T-helper 1 cell treated with Interleukin-12 subunit alpha and Interleukin-12 subunit beta and Interleukin-4 antibody, amounts not matched to agents 30 μg/mL and 1 μg/mL, for 36 hours (primary cell): ENCODE measurements at regions not wholly inside any gene's neighbourhood (a gene's known extent, or its start where the extent isn't known, plus 50 kb on each side); places are given as distances from the start of the nearest gene placed in this dataset.

ENCODE experiments used
- H3K27ac Mint-ChIP-seq: one replicate; pipeline ENCODE4 v1.8.0; 2021; ENCODE audit warnings: mild to moderate bottlenecking, mixed read lengths
- H3K27me3 Mint-ChIP-seq: one replicate; pipeline ENCODE4 v1.8.0; 2021; ENCODE audit warnings: low read depth, mixed read lengths
- H3K36me3 Mint-ChIP-seq: one replicate; pipeline ENCODE4 v1.8.0; 2021; ENCODE audit warnings: low read depth, mixed read lengths
- H3K4me1 Mint-ChIP-seq: one replicate; pipeline ENCODE4 v1.8.0; 2021; ENCODE audit warnings: low read depth, mixed read lengths
- H3K4me3 Mint-ChIP-seq: one replicate; pipeline ENCODE4 v1.8.0; 2021; ENCODE audit warnings: mild to moderate bottlenecking, moderate library complexity, mixed read lengths
- H3K9me3 Mint-ChIP-seq: one replicate; pipeline ENCODE4 v1.8.0; 2021; ENCODE audit warnings: mixed read lengths

DNA sequence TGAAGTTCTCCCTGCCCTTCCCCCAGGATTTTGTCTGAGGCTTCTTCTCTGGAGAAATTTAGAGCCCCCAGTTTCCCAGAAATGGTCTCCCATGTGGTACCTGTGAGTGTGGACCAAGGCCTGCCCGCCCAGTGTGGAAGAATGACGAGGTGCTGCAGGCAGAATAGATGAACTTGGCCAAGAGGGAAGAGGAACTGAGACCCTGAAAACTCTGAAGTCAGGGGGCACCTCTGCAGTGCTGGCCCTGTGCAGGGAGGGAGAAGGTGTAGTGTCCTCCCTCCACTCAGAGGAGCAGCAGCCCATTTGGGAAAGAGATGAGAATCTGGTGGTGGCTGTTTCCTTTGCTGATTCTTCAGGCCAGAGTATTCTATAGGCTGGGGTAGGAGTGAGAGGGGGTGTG is 115.2 kb upstream of the PCGF5 start:
- Mint-ChIP-seq H3K36me3 (no peaks in the 10 kb centered on the region), H3K27me3 (peaks cover 6% of the 10 kb centered on the region), H3K4me3 (no peak overlapping the region), H3K9me3 (peaks cover 4% of the 10 kb centered on the region), H3K27ac (no peak overlapping the region), H3K4me1 (peaks cover 1% of the 10 kb centered on the region)

DNA sequence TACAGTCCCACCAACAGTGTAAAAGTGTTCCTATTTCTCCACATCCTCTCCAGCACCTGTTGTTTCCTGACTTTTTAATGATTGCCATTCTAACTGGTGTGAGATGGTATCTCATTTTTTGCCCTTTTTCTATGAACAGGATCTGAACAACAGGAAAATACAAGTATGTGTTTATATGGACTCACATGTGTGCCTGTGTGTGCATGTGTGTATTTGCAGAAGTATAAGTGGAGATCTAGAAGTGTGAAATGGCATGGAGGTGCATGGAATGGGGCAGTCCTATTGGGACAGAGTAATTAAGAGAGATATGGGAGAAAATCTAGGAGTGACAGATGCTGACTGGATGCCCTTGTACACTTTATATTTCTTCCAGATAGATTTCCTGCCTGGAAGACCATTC is 111.6 kb upstream of the PCGF5 start:
- Mint-ChIP-seq H3K9me3 (peaks cover 4% of the 10 kb centered on the region), H3K4me1 (no peaks in the 10 kb centered on the region), H3K4me3 (no peak overlapping the region), H3K27ac (no peak overlapping the region), H3K36me3 (no peaks in the 10 kb centered on the region), H3K27me3 (peaks cover 3% of the 10 kb centered on the region)

DNA sequence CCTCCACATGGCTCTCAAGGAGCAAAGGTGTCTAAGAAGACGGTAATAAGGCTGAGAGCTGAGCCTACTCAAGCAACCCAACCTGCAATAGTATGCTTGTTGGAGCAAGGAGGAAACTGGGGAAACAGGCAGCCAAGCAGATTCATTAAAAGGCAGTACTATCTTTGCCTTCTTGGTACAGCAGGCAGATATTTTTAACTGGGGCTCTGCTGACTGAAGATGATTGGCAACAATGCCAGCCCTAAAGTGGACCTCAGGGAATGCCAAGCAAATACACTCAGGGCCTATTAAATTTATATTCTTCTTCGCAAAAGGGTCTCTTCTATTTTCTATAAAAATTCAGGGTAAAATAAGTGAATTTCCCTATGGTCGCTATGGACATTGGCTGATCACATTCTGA is 109.4 kb upstream of the PCGF5 start:
- H3K27ac Mint-ChIP-seq, result no peak overlapping the region
- H3K27me3 Mint-ChIP-seq, result no peaks in the 10 kb centered on the region
- no peaks in the 10 kb centered on the region for H3K36me3 Mint-ChIP-seq
- H3K4me3 Mint-ChIP-seq, result no peak overlapping the region
- peaks cover 4% of the 10 kb centered on the region for H3K9me3 Mint-ChIP-seq
- H3K4me1 Mint-ChIP-seq, result no peaks in the 10 kb centered on the region

DNA sequence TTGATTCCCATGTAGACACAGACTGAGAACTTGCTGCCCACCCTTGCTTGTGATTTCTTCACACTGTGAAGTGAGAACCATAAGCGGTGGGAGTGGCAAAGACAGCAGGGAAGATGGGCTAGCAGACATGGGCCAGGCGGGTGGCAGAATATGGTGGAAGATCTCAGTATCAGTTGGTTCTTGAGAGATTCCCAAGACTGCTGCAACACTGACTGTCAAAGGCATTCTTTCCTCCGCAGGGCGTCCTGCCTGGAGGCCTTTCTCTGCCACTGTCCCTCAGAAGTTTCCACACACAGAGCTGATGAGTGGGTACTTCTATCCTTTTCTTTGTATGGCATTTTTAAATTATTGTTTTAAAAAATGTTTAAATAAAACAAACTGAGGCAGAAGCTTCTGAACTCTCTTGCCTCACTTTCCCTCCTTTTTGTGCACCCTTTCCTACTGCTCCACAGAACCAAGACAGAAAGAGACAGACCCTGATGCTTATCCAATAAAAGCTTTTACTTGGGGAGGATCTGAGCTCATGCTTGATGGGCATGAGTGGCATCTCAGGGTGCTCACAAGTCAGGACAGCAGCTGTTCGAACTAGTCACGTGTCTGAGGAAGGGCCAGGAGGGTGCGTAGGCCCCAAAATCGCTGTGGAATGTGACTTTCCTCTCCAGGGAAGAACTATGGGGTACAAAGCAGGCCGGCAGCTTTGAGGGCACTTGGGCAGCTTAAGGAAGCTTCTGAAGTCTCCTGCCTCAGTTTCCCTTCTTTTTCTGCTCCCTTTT is 104.7 kb upstream of the PCGF5 start:
- Mint-ChIP-seq H3K4me1 (no peaks in the 10 kb centered on the region), H3K27me3 (no peaks in the 10 kb centered on the region), H3K4me3 (no peak overlapping the region), H3K9me3 (no peaks in the 10 kb centered on the region), H3K36me3 (no peaks in the 10 kb centered on the region), H3K27ac (no peak overlapping the region)

DNA sequence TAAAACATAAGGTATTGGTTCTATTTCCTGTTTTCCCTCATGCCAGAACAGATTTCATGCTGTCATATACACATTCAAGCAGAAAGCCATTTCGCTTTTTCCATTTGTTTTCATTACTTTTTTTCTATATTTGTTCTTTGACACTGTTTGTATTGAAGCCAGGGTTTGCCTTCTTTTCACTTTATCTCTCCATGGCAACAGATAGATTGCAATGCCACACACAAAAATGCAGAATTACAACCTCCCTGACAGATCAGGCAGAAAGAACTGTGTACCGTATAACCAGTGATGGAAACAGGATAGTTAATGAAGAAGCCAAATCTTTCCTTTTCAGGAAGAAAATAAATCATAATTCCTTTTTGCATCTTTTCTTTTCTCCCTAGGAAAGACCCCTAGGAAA is 103.0 kb upstream of the PCGF5 start:
- Mint-ChIP-seq H3K9me3 (no peaks in the 10 kb centered on the region), H3K27me3 (peaks cover under 1% of the 10 kb centered on the region), H3K4me3 (no peak overlapping the region)

DNA sequence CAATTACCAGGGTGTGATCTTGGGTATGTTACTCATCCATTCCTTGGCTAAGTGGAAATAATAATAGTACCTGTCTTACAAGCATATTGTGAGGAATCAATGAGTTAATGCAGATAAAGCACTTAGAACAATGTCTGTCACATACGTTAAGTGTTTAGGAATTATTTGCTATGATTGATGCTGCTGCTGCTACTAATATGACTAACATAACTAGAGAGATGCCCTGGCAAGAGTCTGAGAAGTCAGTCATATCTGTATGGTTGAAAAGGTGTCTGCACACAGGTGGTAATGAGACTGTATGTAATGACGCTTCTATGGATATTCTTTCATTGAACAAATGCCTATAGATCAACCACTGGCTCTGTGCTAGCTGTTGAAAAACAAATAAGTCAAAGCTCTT is 100.1 kb upstream of the PCGF5 start:
- no peak overlapping the region for H3K4me3 Mint-ChIP-seq
- no peaks in the 10 kb centered on the region for H3K9me3 Mint-ChIP-seq
- H3K36me3 Mint-ChIP-seq, result no peaks in the 10 kb centered on the region
- H3K27me3 Mint-ChIP-seq, result peaks cover 11% of the 10 kb centered on the region
- H3K27ac Mint-ChIP-seq, result no peak overlapping the region
- no peaks in the 10 kb centered on the region for H3K4me1 Mint-ChIP-seq

More for the DNA sequence above, 103.0 kb upstream of the PCGF5 start:
- Mint-ChIP-seq H3K27ac (no peak overlapping the region), H3K4me1 (no peaks in the 10 kb centered on the region), H3K36me3 (no peaks in the 10 kb centered on the region)

DNA sequence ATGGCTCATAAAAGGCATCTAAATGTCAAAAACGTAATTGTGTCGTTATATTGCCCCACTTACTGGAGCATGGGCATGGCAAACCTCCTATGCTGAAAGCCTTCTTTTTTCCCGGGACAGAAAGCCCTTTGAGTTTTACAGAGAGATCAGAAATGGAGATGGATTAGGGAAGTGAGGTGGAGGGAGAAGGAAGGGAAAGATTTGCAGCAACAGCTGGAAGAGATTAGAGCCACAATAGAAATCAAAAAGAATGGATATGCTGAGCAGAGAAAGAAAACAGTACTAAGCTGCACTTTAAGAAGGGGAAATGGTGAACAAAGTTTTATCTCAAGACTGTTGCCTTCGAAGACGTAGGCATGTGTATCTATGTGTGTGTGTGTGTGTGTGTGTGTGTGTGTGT is 97.2 kb upstream of the PCGF5 start:
- H3K36me3 Mint-ChIP-seq, result no peaks in the 10 kb centered on the region
- H3K4me1 Mint-ChIP-seq, result peaks cover 4% of the 10 kb centered on the region
- no peak overlapping the region for H3K27ac Mint-ChIP-seq
- peaks cover 17% of the 10 kb centered on the region for H3K27me3 Mint-ChIP-seq
- no peaks in the 10 kb centered on the region for H3K9me3 Mint-ChIP-seq
- H3K4me3 Mint-ChIP-seq, result no peak overlapping the region

DNA sequence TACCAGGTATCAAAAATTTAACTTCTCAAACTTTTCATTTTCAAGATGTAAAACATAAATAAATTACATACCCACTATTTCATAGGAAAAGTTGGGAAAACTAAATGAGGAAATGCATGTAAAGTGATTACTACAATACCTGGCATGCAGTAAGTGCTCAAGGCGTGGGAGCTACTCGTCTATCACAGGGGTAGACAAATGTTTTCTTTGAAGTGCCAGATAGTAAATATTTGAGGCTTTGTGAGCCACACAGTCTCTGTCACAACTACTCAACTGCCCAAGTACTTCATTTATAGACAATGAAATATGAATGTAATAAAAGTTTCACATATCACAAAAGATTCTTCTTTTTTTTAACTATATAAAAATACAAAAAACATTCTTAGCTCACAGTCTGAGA is 96.4 kb upstream of the PCGF5 start:
- H3K4me3 Mint-ChIP-seq, result no peak overlapping the region
- peaks cover 4% of the 10 kb centered on the region for H3K4me1 Mint-ChIP-seq

DNA sequence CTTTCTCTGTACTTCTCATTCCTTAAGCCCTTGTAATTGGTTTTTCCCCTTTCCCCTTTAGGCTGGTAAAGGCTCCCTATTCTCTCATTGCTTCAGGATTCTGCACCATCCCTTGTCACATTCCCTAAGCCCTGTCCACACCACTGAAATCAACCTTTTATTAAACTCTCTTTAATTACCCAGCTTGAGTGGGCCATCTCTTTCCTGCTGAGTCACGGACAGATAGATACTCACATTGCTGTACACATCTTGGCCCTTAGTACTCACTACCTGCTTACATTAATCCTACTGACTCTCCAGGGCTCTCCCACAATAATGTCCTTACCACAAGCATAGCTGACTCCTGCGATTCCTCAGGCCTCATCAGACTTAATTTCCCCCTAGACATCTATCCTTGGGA is 94.0 kb upstream of the PCGF5 start:
- Mint-ChIP-seq H3K36me3 (no peaks in the 10 kb centered on the region), H3K4me3 (no peak overlapping the region), H3K4me1 (peaks cover 4% of the 10 kb centered on the region), H3K27me3 (peaks cover 22% of the 10 kb centered on the region), H3K9me3 (no peaks in the 10 kb centered on the region), H3K27ac (no peak overlapping the region)

More for the DNA sequence above, 96.4 kb upstream of the PCGF5 start:
- H3K27ac Mint-ChIP-seq, result no peak overlapping the region
- H3K36me3 Mint-ChIP-seq, result no peaks in the 10 kb centered on the region
- H3K9me3 Mint-ChIP-seq, result no peaks in the 10 kb centered on the region
- H3K27me3 Mint-ChIP-seq, result peaks cover 17% of the 10 kb centered on the region

DNA sequence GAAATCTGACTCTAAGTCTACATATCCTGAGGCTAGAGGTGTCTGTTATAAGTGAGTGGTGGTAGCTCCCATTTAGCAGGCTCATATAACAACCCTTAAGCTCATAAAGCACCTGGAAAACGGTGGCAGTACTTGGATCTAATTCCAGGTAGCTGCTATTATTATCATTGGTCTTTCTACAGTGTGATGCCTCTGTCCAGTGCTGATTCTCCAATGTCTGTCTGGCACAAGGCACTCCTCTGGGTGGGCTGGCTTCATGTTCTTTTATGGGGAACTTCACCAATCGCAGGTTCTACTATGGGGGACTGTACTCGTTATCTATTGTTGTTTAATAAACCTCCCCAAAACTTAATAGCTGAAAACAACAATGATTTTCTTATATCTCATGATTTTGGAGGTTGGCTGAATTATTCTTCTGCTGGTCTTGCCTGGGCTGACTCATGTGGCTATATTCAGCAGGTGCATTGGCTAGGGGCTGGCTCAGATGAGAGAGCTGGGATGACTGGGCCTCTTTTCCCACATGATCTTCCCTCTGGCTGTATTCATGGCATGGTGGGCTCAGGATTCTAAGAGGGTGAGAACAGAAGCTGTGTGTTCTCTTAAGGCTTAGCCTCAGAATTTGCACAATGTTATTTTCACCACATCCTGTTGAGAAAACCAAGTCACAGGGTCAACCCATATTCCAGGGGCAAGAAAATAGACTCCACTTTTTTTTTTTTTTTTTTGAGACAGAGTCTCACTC is 93.0 kb upstream of the PCGF5 start:
- peaks cover 23% of the 10 kb centered on the region for H3K27me3 Mint-ChIP-seq
- H3K4me1 Mint-ChIP-seq, result peaks cover 4% of the 10 kb centered on the region
- no peaks in the 10 kb centered on the region for H3K9me3 Mint-ChIP-seq
- H3K27ac Mint-ChIP-seq, result no peak overlapping the region
- no peak overlapping the region for H3K4me3 Mint-ChIP-seq
- no peaks in the 10 kb centered on the region for H3K36me3 Mint-ChIP-seq

DNA sequence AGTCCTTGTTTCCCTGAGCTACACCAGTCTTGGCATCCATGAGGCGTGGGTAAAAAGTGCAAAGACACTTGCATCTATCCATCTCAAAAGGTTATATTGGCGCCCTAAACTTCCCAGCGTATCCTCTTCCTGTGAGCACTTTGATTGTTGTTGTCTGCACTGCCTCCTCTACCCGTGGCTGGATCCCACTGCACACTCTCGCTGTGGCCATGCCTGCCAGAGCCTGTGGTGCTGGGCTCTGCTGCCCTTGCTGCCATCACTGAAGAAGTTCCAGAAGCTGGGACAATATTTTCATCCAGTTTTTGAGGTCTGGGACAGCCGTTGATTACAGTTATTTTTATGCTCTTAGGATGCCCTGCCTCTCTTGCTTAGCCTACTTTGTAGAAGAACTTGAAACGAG is 85.3 kb upstream of the PCGF5 start:
- no peaks in the 10 kb centered on the region for H3K36me3 Mint-ChIP-seq
- no peaks in the 10 kb centered on the region for H3K9me3 Mint-ChIP-seq
- H3K4me1 Mint-ChIP-seq, result no peaks in the 10 kb centered on the region
- no peak overlapping the region for H3K27ac Mint-ChIP-seq
- peaks cover 11% of the 10 kb centered on the region for H3K27me3 Mint-ChIP-seq
- no peak overlapping the region for H3K4me3 Mint-ChIP-seq

DNA sequence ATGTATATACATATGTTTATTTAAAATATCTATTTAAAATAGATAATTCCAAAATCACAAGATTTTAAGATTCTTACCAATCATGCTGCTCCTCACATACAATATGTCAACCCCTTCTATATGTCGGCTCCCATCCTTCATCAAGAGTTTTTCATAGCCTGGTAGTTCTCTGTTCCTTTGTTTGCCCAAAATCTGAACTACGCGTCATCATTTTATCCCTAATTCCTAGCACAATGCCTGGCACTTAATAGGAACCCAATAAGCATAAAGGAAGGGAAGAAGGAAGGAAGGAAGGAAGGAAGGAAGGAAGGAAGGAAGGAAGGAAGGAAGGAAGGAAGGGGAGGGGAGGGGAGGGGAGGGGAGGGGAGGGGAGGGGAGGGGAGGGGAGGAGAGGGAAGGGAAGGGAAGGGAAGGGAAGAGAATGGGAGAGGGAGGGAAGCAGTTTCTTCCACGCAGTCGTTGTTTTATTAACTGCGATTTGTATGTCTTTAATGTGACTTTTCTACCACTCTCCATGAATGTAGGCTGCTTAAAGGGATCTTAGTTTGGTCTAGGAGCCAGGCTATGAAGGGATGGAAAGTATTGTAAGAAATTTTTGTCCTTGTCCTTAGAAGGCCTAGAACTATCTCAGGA is 83.3 kb upstream of the PCGF5 start:
- Mint-ChIP-seq H3K4me1 (peaks cover 3% of the 10 kb centered on the region), H3K27ac (no peak overlapping the region), H3K4me3 (no peak overlapping the region), H3K36me3 (no peaks in the 10 kb centered on the region), H3K9me3 (no peaks in the 10 kb centered on the region), H3K27me3 (peaks cover 5% of the 10 kb centered on the region)

DNA sequence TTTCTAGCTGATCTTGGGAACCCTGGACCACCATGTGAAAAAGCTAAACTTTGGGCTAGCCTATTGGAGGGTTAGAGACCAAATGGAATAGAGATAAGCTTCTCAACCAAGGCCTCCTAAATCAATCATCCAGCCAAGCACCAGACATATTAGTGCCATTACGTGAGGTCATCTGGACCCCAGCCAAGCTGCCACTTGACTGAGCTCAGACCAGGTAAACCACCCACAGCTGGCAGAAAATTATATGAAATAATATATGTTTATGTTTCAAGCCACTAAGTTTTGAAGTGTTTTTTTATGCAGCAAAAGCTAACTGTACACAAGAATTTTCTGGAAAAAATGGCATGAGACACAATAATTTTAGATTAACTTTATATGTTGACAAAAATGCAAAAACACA is 82.6 kb upstream of the PCGF5 start:
- Mint-ChIP-seq H3K27ac (no peak overlapping the region), H3K4me3 (no peak overlapping the region), H3K4me1 (peaks cover 3% of the 10 kb centered on the region), H3K36me3 (no peaks in the 10 kb centered on the region), H3K27me3 (peaks cover 1% of the 10 kb centered on the region), H3K9me3 (no peaks in the 10 kb centered on the region)

DNA sequence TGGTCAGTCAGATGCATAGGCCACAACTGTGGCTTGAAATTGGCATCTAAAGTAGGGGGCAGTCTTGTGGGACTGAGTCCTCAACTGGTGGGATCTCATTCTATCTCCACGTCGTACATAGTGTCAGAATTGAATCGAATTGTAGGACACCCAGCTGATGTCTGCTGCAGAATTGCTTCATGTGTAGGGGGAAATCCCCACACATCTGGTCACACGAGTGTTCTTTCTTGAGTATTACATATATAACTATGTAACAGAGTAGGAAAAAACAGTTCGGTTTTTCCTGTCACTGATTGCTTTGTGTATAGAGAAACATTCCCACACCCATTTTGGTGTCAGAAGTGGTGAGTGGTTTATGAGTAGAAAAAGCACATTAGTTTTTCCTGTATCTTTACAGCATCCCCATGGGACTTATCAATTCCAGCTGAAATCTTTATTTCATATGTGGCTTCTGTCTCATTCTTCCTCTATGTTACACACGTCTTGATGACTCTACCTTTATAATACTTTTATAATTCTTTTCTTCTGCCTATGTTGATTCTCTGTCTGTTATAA is 79.4 kb upstream of the PCGF5 start:
- Mint-ChIP-seq H3K4me3 (no peak overlapping the region), H3K4me1 (peaks cover 8% of the 10 kb centered on the region), H3K27me3 (peaks cover 6% of the 10 kb centered on the region), H3K9me3 (no peaks in the 10 kb centered on the region), H3K27ac (no peak overlapping the region), H3K36me3 (peaks cover 2% of the 10 kb centered on the region)

DNA sequence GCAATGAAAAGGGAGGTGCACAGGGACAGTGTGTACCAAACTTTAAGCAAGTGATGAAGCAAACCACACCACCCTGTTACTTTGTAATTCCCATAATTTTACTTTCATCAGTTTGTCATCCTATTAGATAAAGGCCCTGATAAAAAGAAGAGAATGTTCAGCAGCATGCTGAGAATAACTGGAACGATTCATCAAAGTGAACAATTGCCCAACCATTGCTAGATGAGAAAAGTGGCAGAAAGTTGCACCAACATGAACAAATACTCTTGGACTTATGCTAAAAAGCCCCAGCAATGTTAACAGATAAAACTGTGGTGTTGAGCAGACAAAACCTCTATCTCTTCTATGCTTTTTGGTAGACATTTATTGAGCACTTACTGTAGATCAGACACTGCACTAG is 75.5 kb upstream of the PCGF5 start:
- H3K27me3 Mint-ChIP-seq, result peaks cover 29% of the 10 kb centered on the region
- no peaks in the 10 kb centered on the region for H3K9me3 Mint-ChIP-seq
- peaks cover 8% of the 10 kb centered on the region for H3K4me1 Mint-ChIP-seq
- H3K27ac Mint-ChIP-seq, result no peak overlapping the region
- H3K36me3 Mint-ChIP-seq, result peaks cover 4% of the 10 kb centered on the region
- H3K4me3 Mint-ChIP-seq, result no peak overlapping the region
